SK-N-DZ (cell line): ENCODE measurements at regions not wholly inside any gene's neighbourhood (a gene's known extent, or its start where the extent isn't known, plus 50 kb on each side); places are given as distances from the start of the nearest gene placed in this dataset.

Experiments used
- DNase-seq: peaks from one replicate; pipeline ENCODE4 v3.0.0-alpha.2; 2015; ENCODE audit warnings: low spot score

GRCh38 chr18:26703170-26703930 lies 155.0 kb upstream of the KCTD1 start:
- DNase-seq: no peak

- no peak for DNase-seq
Measured at GRCh38 chr18:26702086-26702485, 153.7 kb upstream of the KCTD1 start.

- no peak for DNase-seq
Measured at GRCh38 chr18:26700728-26701127, 152.4 kb upstream of the KCTD1 start.

- no peak for DNase-seq
Measured at GRCh38 chr18:26700201-26700600, 151.8 kb upstream of the KCTD1 start.

GRCh38 chr18:26697186-26697884 lies 149.0 kb upstream of the KCTD1 start:
- no peak for DNase-seq

- no peak for DNase-seq
Measured at GRCh38 chr18:26696786-26697185, 148.4 kb upstream of the KCTD1 start.

GRCh38 chr18:26696308-26696707 lies 148.0 kb upstream of the KCTD1 start:
- DNase-seq: no peak

GRCh38 chr18:26689226-26689879 lies 141.0 kb upstream of the KCTD1 start:
- no peak for DNase-seq

GRCh38 chr18:26686532-26686931 lies 138.2 kb upstream of the KCTD1 start:
- no peak for DNase-seq

GRCh38 chr18:26685438-26686157 lies 137.2 kb upstream of the KCTD1 start:
- no peak for DNase-seq

GRCh38 chr18:26677957-26678356 lies 129.6 kb upstream of the KCTD1 start:
- DNase-seq: no peak

GRCh38 chr18:26667046-26667445 lies 118.7 kb upstream of the KCTD1 start:
- no peak for DNase-seq

GRCh38 chr18:26662996-26663395 lies 114.6 kb upstream of the KCTD1 start:
- no peak for DNase-seq

- DNase-seq: no peak
Measured at GRCh38 chr18:26657631-26658581, 109.6 kb upstream of the KCTD1 start.

- peak; percentile 66 for DNase-seq
Measured at GRCh38 chr18:26656944-26657536, 108.7 kb upstream of the KCTD1 start.

- no peak for DNase-seq
Measured at GRCh38 chr18:26656431-26656943, 108.1 kb upstream of the KCTD1 start.

GRCh38 chr18:26655525-26656430 lies 107.4 kb upstream of the KCTD1 start:
- peak; percentile 78 for DNase-seq

GRCh38 chr18:26654616-26655524 lies 106.5 kb upstream of the KCTD1 start:
- DNase-seq: no peak
